HG02938 (cell line): ENCODE measurements at regions not wholly inside any gene's neighbourhood (a gene's known extent, or its start where the extent isn't known, plus 50 kb on each side); places are given as distances from the start of the nearest gene placed in this dataset.

ENCODE experiments used
- ATAC-seq: cut with Tn5 transposase; IDR thresholded peaks from one replicate; pipeline ENCODE4 v1.9.1; 2021; ENCODE audit warnings: mild to moderate bottlenecking, moderate library complexity; ENCODE audit not compliant: unreplicated experiment

GRCh38 chr16:73298562-73298961, 250.6 kb upstream of the ZFHX3 start:
- ATAC-seq, result peak; percentile 79

GRCh38 chr16:73290258-73290657, 242.3 kb upstream of the ZFHX3 start:
- ATAC-seq, result no peak

- peak; percentile 93 for ATAC-seq
Measured at GRCh38 chr16:73289232-73289631, 241.3 kb upstream of the ZFHX3 start.

GRCh38 chr16:73288520-73288919, 240.6 kb upstream of the ZFHX3 start:
- no peak for ATAC-seq

- no peak for ATAC-seq
Measured at GRCh38 chr16:73287859-73288405, 240.0 kb upstream of the ZFHX3 start.

GRCh38 chr16:73286346-73287267, 238.7 kb upstream of the ZFHX3 start:
- no peak for ATAC-seq

- no peak for ATAC-seq
Measured at GRCh38 chr16:73285436-73286201, 237.7 kb upstream of the ZFHX3 start.

- no peak for ATAC-seq
Measured at GRCh38 chr16:73280388-73280787, 232.5 kb upstream of the ZFHX3 start.

GRCh38 chr16:73279451-73279850, 231.5 kb upstream of the ZFHX3 start:
- ATAC-seq, result no peak

GRCh38 chr16:73277071-73277470, 229.1 kb upstream of the ZFHX3 start:
- ATAC-seq, result no peak

GRCh38 chr16:73275448-73275847, 227.5 kb upstream of the ZFHX3 start:
- no peak for ATAC-seq

- ATAC-seq, result peak; percentile 82
Measured at GRCh38 chr16:73275024-73275423, 227.1 kb upstream of the ZFHX3 start.

- no peak for ATAC-seq
Measured at GRCh38 chr16:73274140-73274539, 226.2 kb upstream of the ZFHX3 start.

GRCh38 chr16:73268366-73268993, 220.6 kb upstream of the ZFHX3 start:
- ATAC-seq, result no peak

GRCh38 chr16:73265935-73266334, 218.0 kb upstream of the ZFHX3 start:
- ATAC-seq, result no peak

- no peak for ATAC-seq
Measured at GRCh38 chr16:73265124-73265837, 217.4 kb upstream of the ZFHX3 start.

GRCh38 chr16:73262931-73263330, 215.0 kb upstream of the ZFHX3 start:
- ATAC-seq, result no peak

- no peak for ATAC-seq
Measured at GRCh38 chr16:73255031-73255430, 207.1 kb upstream of the ZFHX3 start.

- ATAC-seq, result no peak
Measured at GRCh38 chr16:73253922-73254480, 206.1 kb upstream of the ZFHX3 start.

GRCh38 chr16:73252446-73252845, 204.5 kb upstream of the ZFHX3 start:
- ATAC-seq, result no peak
